IMR-90 (cell line): ENCODE measurements at regions not wholly inside any gene's neighbourhood (a gene's known extent, or its start where the extent isn't known, plus 50 kb on each side); places are given as distances from the start of the nearest gene placed in this dataset.

ENCODE experiments used
- ATAC-seq: fragments of 200-7000 bp; cut with Tn5 transposase; 2 replicates; pipeline ENCODE4 v1.9.1; 2020; ENCODE audit warnings: low read depth, mild to moderate bottlenecking, moderate library complexity
- BruUV-seq: library from RNA; stranded (reverse); fragments of 400-500 nt; replicated peaks from 2 replicates; lab custom pipeline; 2021; lab: Mats Ljungman, UMichigan
- CTCF ChIA-PET: fragments of 300-600 bp; formaldehyde crosslinking; extraction: SDS; loops from one replicate; lab custom pipeline; 2021; ENCODE audit warnings: antibody characterized with exemption; lab: Yijun Ruan, JAX
- POLR2A ChIA-PET: fragments of 300-600 bp; sonication (Branson Sonifier 250); formaldehyde crosslinking; loops from one replicate; lab custom pipeline; 2022; ENCODE audit warnings: antibody characterized with exemption; ENCODE audit not compliant: unreplicated experiment; lab: Charles Lee
- DNase-seq: peaks from one replicate; pipeline ENCODE4 v3.0.0; 2013
- H2AFZ ChIP-seq: replicated peaks from 2 replicates; pipeline ENCODE3; 2013; ENCODE audit warnings: low read length, mild to moderate bottlenecking; ENCODE audit not compliant: poor library complexity
- H2AK5ac ChIP-seq: 2 replicates; pipeline ENCODE4 v1.6.1; 2013; ENCODE audit warnings: low read depth, low read length, inconsistent platforms
- H2AK9ac ChIP-seq: replicated peaks from 2 replicates; pipeline ENCODE3; 2013; ENCODE audit warnings: mild to moderate bottlenecking, low read depth, low read length, moderate library complexity; ENCODE audit not compliant: poor library complexity
- H2BK120ac ChIP-seq: 2 replicates; pipeline ENCODE4 v1.6.1; 2013; ENCODE audit warnings: low read depth, low read length, inconsistent platforms
- H2BK15ac ChIP-seq: 3 replicates; pipeline ENCODE4 v1.6.1; 2013; ENCODE audit warnings: low read depth, low read length, inconsistent platforms
- H2BK20ac ChIP-seq: 2 replicates; pipeline ENCODE4 v1.6.1; 2013; ENCODE audit warnings: low read depth, mild to moderate bottlenecking, inconsistent platforms, low read length, moderate library complexity
- H2BK5ac ChIP-seq: 2 replicates; pipeline ENCODE4 v1.6.1; 2013; ENCODE audit warnings: mild to moderate bottlenecking, low read depth, low read length, inconsistent platforms; ENCODE audit not compliant: poor library complexity, severe bottlenecking
- H3K14ac ChIP-seq: replicated peaks from 2 replicates; pipeline ENCODE4 v1.6.1; 2013; ENCODE audit warnings: low read depth, low read length, inconsistent platforms
- H3K18ac ChIP-seq: 2 replicates; pipeline ENCODE4 v1.6.1; 2013; ENCODE audit warnings: low read depth, low read length, control low read depth
- H3K23ac ChIP-seq: 2 replicates; pipeline ENCODE4 v1.6.1; 2013; ENCODE audit warnings: low read depth, low read length, inconsistent platforms
- H3K27ac ChIP-seq: 2 replicates; pipeline ENCODE4 v1.5.1; 2013; ENCODE audit warnings: mild to moderate bottlenecking, control low read depth, low read length; ENCODE audit not compliant: insufficient read depth
- H3K27me3 ChIP-seq: 2 replicates; pipeline ENCODE4 v1.6.1; 2013; ENCODE audit warnings: low read length; ENCODE audit not compliant: control insufficient read depth, insufficient read depth
- H3K36me3 ChIP-seq: 2 replicates; pipeline ENCODE4 v1.6.1; 2013; ENCODE audit warnings: low read length, mixed read lengths; ENCODE audit not compliant: control insufficient read depth, insufficient read depth
- H3K4ac ChIP-seq: 2 replicates; pipeline ENCODE4 v1.6.1; 2013; ENCODE audit warnings: low read depth, low read length, inconsistent platforms
- H3K4me1 ChIP-seq: 2 replicates; pipeline ENCODE4 v1.6.1; 2013; ENCODE audit warnings: low read length, mixed read lengths; ENCODE audit not compliant: control insufficient read depth, insufficient read depth
- H3K4me2 ChIP-seq: 2 replicates; pipeline ENCODE4 v1.6.1; 2013; ENCODE audit warnings: low read depth, mild to moderate bottlenecking, control low read depth, low read length, moderate library complexity
- H3K4me3 ChIP-seq: 2 replicates; pipeline ENCODE4 v1.5.1; 2013; ENCODE audit warnings: low read depth, mild to moderate bottlenecking, control low read depth, low read length, moderate library complexity; ENCODE audit not compliant: insufficient read depth
- H3K56ac ChIP-seq: 2 replicates; pipeline ENCODE4 v1.6.1; 2013; ENCODE audit warnings: low read length, inconsistent platforms; ENCODE audit not compliant: insufficient read depth; ENCODE audit errors: extremely low read depth
- H3K79me1 ChIP-seq, 2 experiments: 2 replicates each; pipeline ENCODE4 v1.6.1; 2013; ENCODE audit warnings: low read length in 2 of 2, inconsistent platforms in 1 of 2, low read depth in 1 of 2
- H3K9ac ChIP-seq: 2 replicates; pipeline ENCODE4 v1.6.1; 2013; ENCODE audit warnings: low read depth, low read length, control low read depth
- H3K9me1 ChIP-seq: 2 replicates; pipeline ENCODE4 v1.6.1; 2013; ENCODE audit warnings: low read length, inconsistent platforms; ENCODE audit not compliant: insufficient read depth
- H3K9me3 ChIP-seq: 2 replicates; pipeline ENCODE4 v1.6.1; 2013; ENCODE audit warnings: low read length; ENCODE audit not compliant: control insufficient read depth, insufficient read depth
- H4K20me1 ChIP-seq: 2 replicates; pipeline ENCODE4 v1.6.1; 2013; ENCODE audit warnings: low read length, inconsistent platforms; ENCODE audit not compliant: insufficient read depth
- H4K5ac ChIP-seq: 2 replicates; pipeline ENCODE4 v1.6.1; 2013; ENCODE audit warnings: mild to moderate bottlenecking, low read depth, low read length, control low read depth
- H4K8ac ChIP-seq, 2 experiments: 2 replicates each; pipeline ENCODE4 v1.6.1; 2013; ENCODE audit warnings: low read depth in 2 of 2, low read length in 2 of 2, control low read depth in 1 of 2, inconsistent platforms in 1 of 2
- H4K91ac ChIP-seq: 2 replicates; pipeline ENCODE4 v1.6.1; 2013; ENCODE audit warnings: low read depth, low read length, inconsistent platforms; ENCODE audit not compliant: insufficient read depth
- BHLHE40 ChIP-seq: fragments of 150-350 bp; IDR thresholded peaks from 2 replicates; pipeline ENCODE4 v1.6.1; 2016; ENCODE audit warnings: mild to moderate bottlenecking, low read depth, low read length
- CHD1 ChIP-seq: IDR thresholded peaks from 2 replicates; pipeline ENCODE4 v1.6.1; 2012; ENCODE audit warnings: low read depth, low read length, improper control_type of control experiment
- MAFK ChIP-seq: IDR thresholded peaks from 2 replicates; pipeline ENCODE4 v1.6.1; 2012; ENCODE audit warnings: low read depth, low read length, improper control_type of control experiment
- MXI1 ChIP-seq: IDR thresholded peaks from 2 replicates; pipeline ENCODE4 v1.6.1; 2012; ENCODE audit warnings: low read depth, mild to moderate bottlenecking, low read length, moderate library complexity, borderline replicate concordance
- NFE2L2 ChIP-seq: fragments of 150-350 bp; IDR thresholded peaks from 2 replicates; pipeline ENCODE4 v1.6.1; 2016; ENCODE audit warnings: low read depth, mild to moderate bottlenecking, low read length
- RFX5 ChIP-seq: IDR thresholded peaks from 2 replicates; pipeline ENCODE4 v1.8.0; 2012; ENCODE audit warnings: low read depth, mild to moderate bottlenecking, low read length, moderate library complexity
- SMC3 ChIP-seq: fragments of 150-350 bp; IDR thresholded peaks from 2 replicates; pipeline ENCODE4 v1.6.1; 2016; ENCODE audit warnings: low read depth, mild to moderate bottlenecking, antibody characterized with exemption, low read length, moderate library complexity
- WGBS, 2 experiments: methylation state at CpG; one replicate each; pipeline versions ENCODE4 v1.1.5 to v1.1.7; 2013; ENCODE audit warnings: missing lambda C conversion rate in 2 of 2; ENCODE audit not compliant: insufficient read length in 1 of 2; ENCODE audit errors: extremely low coverage in 2 of 2; 5-methylcytosine and 5-hydroxymethylcytosine counted together
- dilution Hi-C: fragments of 300-500 bp; cut with HindIII; formaldehyde crosslinking; loops from one replicate; pipeline ENCODE4 v1.14.3; 2018; ENCODE audit warnings: low sequenced_read_pairs; ENCODE audit not compliant: unreplicated experiment
- in situ Hi-C: fragments of 300-500 bp; cut with MboI; formaldehyde crosslinking; loops from 3 replicates; pipeline ENCODE4 v1.14.3; 2019; ENCODE audit warnings: low sequenced_read_pairs, inconsistent platforms, mixed read lengths
- intact Hi-C: fragments of 100-400 bp; cut with micrococcal nuclease; formaldehyde crosslinking; loops from 2 replicates; pipeline ENCODE4 v1.10.0; 2022
- TF ChIP-seq, protein P1 (sequence below): fragments of 150-350 bp; IDR thresholded peaks from 2 replicates; pipeline ENCODE4 v1.6.1; 2016; ENCODE audit warnings: low read depth, mild to moderate bottlenecking, low read length, moderate library complexity, borderline replicate concordance
- TF ChIP-seq, protein P2 (sequence below): fragments of 150-350 bp; IDR thresholded peaks from 2 replicates; pipeline ENCODE4 v1.6.1; 2017; ENCODE audit warnings: mild to moderate bottlenecking, antibody characterized with exemption, low read length, low read depth

DNA sequence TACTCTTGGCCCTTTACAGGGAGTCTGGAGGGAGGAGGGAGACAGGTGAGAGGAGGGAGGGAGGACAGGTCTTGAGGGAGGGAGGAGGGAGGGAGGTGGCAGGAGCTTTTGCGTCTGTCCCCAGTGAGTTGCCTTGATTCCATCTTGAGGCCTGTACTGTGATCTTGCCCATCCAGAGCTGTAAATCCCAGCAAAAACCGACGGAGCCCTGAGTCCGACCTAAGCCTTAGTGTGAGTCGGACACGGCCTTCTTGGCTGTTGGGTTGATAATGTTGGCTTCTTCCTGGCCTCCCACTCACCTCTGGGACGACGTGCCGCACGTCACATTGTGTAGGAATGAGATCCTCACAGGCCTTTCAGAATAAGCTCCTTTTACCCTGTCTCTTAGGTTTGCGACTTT, 72.5 kb downstream of the RGS12 start:
- Histone ChIP-seq H3K9me3 (no peaks in the 10 kb centered on the region), H3K4me2 (no peak overlapping the region), H4K8ac (no peak overlapping the region), H4K91ac (no peak overlapping the region), H4K20me1 (peaks cover 55% of the 10 kb centered on the region), H3K27ac (no peak overlapping the region), H3K79me1 (peaks cover 33 to 76% of the 10 kb centered on the region in 2 experiments), H2BK120ac (no peak overlapping the region), H3K4ac (no peak overlapping the region), H3K27me3 (no peaks in the 10 kb centered on the region), H3K9me1 (peaks cover 27% of the 10 kb centered on the region), H3K36me3 (no peaks in the 10 kb centered on the region), H2AK9ac (no peak overlapping the region), H2BK5ac (no peak overlapping the region), H2BK15ac (no peak overlapping the region), H3K14ac (no peak overlapping the region), H3K9ac (no peak overlapping the region), H3K18ac (no peak overlapping the region), H3K23ac (no peak overlapping the region), H3K4me1 (peaks cover 14% of the 10 kb centered on the region), H2AK5ac (no peak overlapping the region), H4K5ac (no peak overlapping the region), H2BK20ac (no peak overlapping the region), H3K56ac (no peak overlapping the region), H2AFZ (no peak overlapping the region), H3K4me3 (no peak overlapping the region)
- DNase-seq (no peak), ATAC-seq (no peak)
- TF ChIP-seq, protein P1, sequence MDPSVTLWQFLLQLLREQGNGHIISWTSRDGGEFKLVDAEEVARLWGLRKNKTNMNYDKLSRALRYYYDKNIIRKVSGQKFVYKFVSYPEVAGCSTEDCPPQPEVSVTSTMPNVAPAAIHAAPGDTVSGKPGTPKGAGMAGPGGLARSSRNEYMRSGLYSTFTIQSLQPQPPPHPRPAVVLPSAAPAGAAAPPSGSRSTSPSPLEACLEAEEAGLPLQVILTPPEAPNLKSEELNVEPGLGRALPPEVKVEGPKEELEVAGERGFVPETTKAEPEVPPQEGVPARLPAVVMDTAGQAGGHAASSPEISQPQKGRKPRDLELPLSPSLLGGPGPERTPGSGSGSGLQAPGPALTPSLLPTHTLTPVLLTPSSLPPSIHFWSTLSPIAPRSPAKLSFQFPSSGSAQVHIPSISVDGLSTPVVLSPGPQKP = no peak
- TF ChIP-seq, protein P2, sequence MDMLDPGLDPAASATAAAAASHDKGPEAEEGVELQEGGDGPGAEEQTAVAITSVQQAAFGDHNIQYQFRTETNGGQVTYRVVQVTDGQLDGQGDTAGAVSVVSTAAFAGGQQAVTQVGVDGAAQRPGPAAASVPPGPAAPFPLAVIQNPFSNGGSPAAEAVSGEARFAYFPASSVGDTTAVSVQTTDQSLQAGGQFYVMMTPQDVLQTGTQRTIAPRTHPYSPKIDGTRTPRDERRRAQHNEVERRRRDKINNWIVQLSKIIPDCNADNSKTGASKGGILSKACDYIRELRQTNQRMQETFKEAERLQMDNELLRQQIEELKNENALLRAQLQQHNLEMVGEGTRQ = no peak
- TF ChIP-seq MXI1 (no peak), CHD1 (no peak), RFX5 (no peak), MAFK (no peak), NFE2L2 (no peak), BHLHE40 (no peak), SMC3 (no peak)
- 96% methylated on average over 4 of the region's 11 CpGs; no CpG with 5 or more reads in 1 of the 2 experiments for WGBS, 2 experiments
- in situ Hi-C loops (no loop called here), intact Hi-C loops (no loop called here), dilution Hi-C loops (no loop called here)
- BruUV-seq = no TSS peak
- CTCF ChIA-PET = no interaction called here
- POLR2A ChIA-PET = no interaction called here
